ENCODE measurements at regions not wholly inside any gene's neighbourhood (a gene's known extent, or its start where the extent isn't known, plus 50 kb on each side); places are given as distances from the start of the nearest gene placed in this dataset.

DNA sequence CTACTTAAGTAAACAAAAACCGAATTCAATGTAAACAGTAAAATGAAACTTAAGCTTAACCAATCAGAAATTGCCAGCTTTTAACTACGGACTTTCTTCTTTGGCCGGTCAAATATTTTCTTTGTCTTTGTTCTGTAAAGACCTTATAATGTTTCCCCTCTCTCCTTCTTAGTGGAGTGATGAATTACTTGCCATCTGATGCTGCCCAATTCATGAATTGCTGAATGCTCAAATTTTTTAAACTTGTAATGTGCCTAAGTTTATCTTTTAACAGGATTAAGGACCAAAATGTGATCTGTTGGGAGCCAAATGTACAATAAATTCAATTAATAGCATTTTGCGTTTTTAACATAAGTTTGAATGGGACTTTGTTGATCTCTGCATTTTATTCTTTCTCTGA is 345.8 kb upstream of the CBLB start:
- TF ChIP-seq CTCF (IDR thresholded peaks at IDR 0.05 in 4 of 5, conservative IDR thresholded peaks at IDR 0.05 in 1 of 5), result no peak
- TF ChIP-seq POLR2A (IDR thresholded peaks at IDR 0.05), result no peak
